BLaER1 (cell line): ENCODE measurements at regions not wholly inside any gene's neighbourhood (a gene's known extent, or its start where the extent isn't known, plus 50 kb on each side); places are given as distances from the start of the nearest gene placed in this dataset.

Source experiments
- H3K27ac ChIP-seq: shearing (Covaris generic); formaldehyde crosslinking; 2 replicates; pipeline ENCODE4 v1.8.1; 2022
- H3K27me3 ChIP-seq: shearing (Covaris generic); formaldehyde crosslinking; 2 replicates; pipeline ENCODE4 v1.8.1; 2022
- H3K36me3 ChIP-seq: shearing (Covaris generic); formaldehyde crosslinking; 2 replicates; pipeline ENCODE4 v1.8.1; 2022
- H3K4me1 ChIP-seq: shearing (Covaris generic); formaldehyde crosslinking; 2 replicates; pipeline ENCODE4 v1.8.1; 2022
- H3K4me2 ChIP-seq: shearing (Covaris generic); formaldehyde crosslinking; 2 replicates; pipeline ENCODE4 v1.8.1; 2022
- H3K4me3 ChIP-seq: shearing (Covaris generic); formaldehyde crosslinking; 2 replicates; pipeline ENCODE4 v1.8.1; 2022
- H3K9ac ChIP-seq: shearing (Covaris generic); formaldehyde crosslinking; 2 replicates; pipeline ENCODE4 v1.8.1; 2022
- H3K9me3 ChIP-seq: shearing (Covaris generic); formaldehyde crosslinking; 2 replicates; pipeline ENCODE4 v1.8.1; 2022
- H4K20me1 ChIP-seq: shearing (Covaris generic); formaldehyde crosslinking; 2 replicates; pipeline ENCODE4 v1.8.1; 2022
- Cebpa-rat ChIP-seq: shearing (Covaris generic); IDR thresholded peaks from 2 replicates; pipeline ENCODE4 v1.8.1; 2022

GRCh38 chr14:78071016-78071549, 99.1 kb upstream of the NRXN3 start:
- TF ChIP-seq Cebpa-rat, result no peak
- no peak overlapping the region for H3K4me3 ChIP-seq
- H3K4me2 ChIP-seq, result no peak overlapping the region
- no peak overlapping the region for H3K9ac ChIP-seq
- no peak overlapping the region for H3K27ac ChIP-seq
- no peaks in the 10 kb centered on the region for H3K27me3 ChIP-seq
- no peaks in the 10 kb centered on the region for H3K9me3 ChIP-seq
- H4K20me1 ChIP-seq, result no peaks in the 10 kb centered on the region
- H3K36me3 ChIP-seq, result no peaks in the 10 kb centered on the region
- no peaks in the 10 kb centered on the region for H3K4me1 ChIP-seq

GRCh38 chr14:78073028-78073427, 97.1 kb upstream of the NRXN3 start:
- no peak overlapping the region for H3K27ac ChIP-seq
- no peak for TF ChIP-seq Cebpa-rat
- no peaks in the 10 kb centered on the region for H3K4me1 ChIP-seq
- no peaks in the 10 kb centered on the region for H3K27me3 ChIP-seq
- no peaks in the 10 kb centered on the region for H3K36me3 ChIP-seq
- no peaks in the 10 kb centered on the region for H4K20me1 ChIP-seq
- no peaks in the 10 kb centered on the region for H3K9me3 ChIP-seq
- H3K9ac ChIP-seq, result no peak overlapping the region
- no peak overlapping the region for H3K4me3 ChIP-seq
- no peak overlapping the region for H3K4me2 ChIP-seq

- H3K27me3 ChIP-seq, result no peaks in the 10 kb centered on the region
Observed at GRCh38 chr14:78074561-78074960, 95.6 kb upstream of the NRXN3 start.

GRCh38 chr14:78075033-78075432, 95.1 kb upstream of the NRXN3 start:
- Histone ChIP-seq H3K36me3 (no peaks in the 10 kb centered on the region), H3K27me3 (no peaks in the 10 kb centered on the region), H3K4me1 (no peaks in the 10 kb centered on the region), H3K9ac (no peak overlapping the region), H3K9me3 (no peaks in the 10 kb centered on the region), H3K4me3 (no peak overlapping the region), H4K20me1 (no peaks in the 10 kb centered on the region), H3K27ac (no peak overlapping the region), H3K4me2 (no peak overlapping the region)
- no peak for TF ChIP-seq Cebpa-rat

More at GRCh38 chr14:78074561-78074960, 95.6 kb upstream of the NRXN3 start:
- Histone ChIP-seq H3K27ac (no peak overlapping the region), H3K36me3 (no peaks in the 10 kb centered on the region), H3K4me3 (no peak overlapping the region), H3K9ac (no peak overlapping the region), H3K4me2 (no peak overlapping the region), H4K20me1 (no peaks in the 10 kb centered on the region), H3K4me1 (no peaks in the 10 kb centered on the region), H3K9me3 (no peaks in the 10 kb centered on the region)
- no peak for TF ChIP-seq Cebpa-rat

- Histone ChIP-seq H3K27ac (no peak overlapping the region), H3K9me3 (no peaks in the 10 kb centered on the region), H3K9ac (no peak overlapping the region), H3K4me3 (no peak overlapping the region), H3K4me2 (no peak overlapping the region), H3K27me3 (no peaks in the 10 kb centered on the region), H4K20me1 (no peaks in the 10 kb centered on the region), H3K4me1 (no peaks in the 10 kb centered on the region), H3K36me3 (no peaks in the 10 kb centered on the region)
- TF ChIP-seq Cebpa-rat, result no peak
Observed at GRCh38 chr14:78075555-78076277, 94.5 kb upstream of the NRXN3 start.

GRCh38 chr14:78081245-78081644, 88.9 kb upstream of the NRXN3 start:
- no peaks in the 10 kb centered on the region for H3K4me1 ChIP-seq
- no peaks in the 10 kb centered on the region for H3K27me3 ChIP-seq
- H3K4me3 ChIP-seq, result no peak overlapping the region
- H3K36me3 ChIP-seq, result no peaks in the 10 kb centered on the region
- no peak overlapping the region for H3K4me2 ChIP-seq
- H3K27ac ChIP-seq, result no peak overlapping the region
- H4K20me1 ChIP-seq, result no peaks in the 10 kb centered on the region
- H3K9ac ChIP-seq, result no peak overlapping the region
- H3K9me3 ChIP-seq, result no peaks in the 10 kb centered on the region
- TF ChIP-seq Cebpa-rat, result no peak

GRCh38 chr14:78083837-78084236, 86.3 kb upstream of the NRXN3 start:
- Histone ChIP-seq H3K4me3 (no peak overlapping the region), H3K9me3 (no peaks in the 10 kb centered on the region), H3K9ac (no peak overlapping the region), H3K36me3 (no peaks in the 10 kb centered on the region), H3K27ac (no peak overlapping the region), H3K27me3 (no peaks in the 10 kb centered on the region), H4K20me1 (no peaks in the 10 kb centered on the region), H3K4me1 (no peaks in the 10 kb centered on the region), H3K4me2 (no peak overlapping the region)
- TF ChIP-seq Cebpa-rat, result no peak

- no peaks in the 10 kb centered on the region for H3K9me3 ChIP-seq
- no peaks in the 10 kb centered on the region for H3K4me1 ChIP-seq
- H3K4me2 ChIP-seq, result no peak overlapping the region
- H3K9ac ChIP-seq, result no peak overlapping the region
- no peak for TF ChIP-seq Cebpa-rat
- no peaks in the 10 kb centered on the region for H4K20me1 ChIP-seq
- no peak overlapping the region for H3K27ac ChIP-seq
- no peaks in the 10 kb centered on the region for H3K27me3 ChIP-seq
- H3K36me3 ChIP-seq, result no peaks in the 10 kb centered on the region
- no peak overlapping the region for H3K4me3 ChIP-seq
Observed at GRCh38 chr14:78086342-78086741, 83.8 kb upstream of the NRXN3 start.

- Histone ChIP-seq H3K27me3 (no peaks in the 10 kb centered on the region), H3K9ac (no peak overlapping the region), H3K4me3 (no peak overlapping the region), H3K36me3 (no peaks in the 10 kb centered on the region), H4K20me1 (no peaks in the 10 kb centered on the region), H3K9me3 (no peaks in the 10 kb centered on the region), H3K4me2 (no peak overlapping the region), H3K27ac (no peak overlapping the region), H3K4me1 (no peaks in the 10 kb centered on the region)
- no peak for TF ChIP-seq Cebpa-rat
Observed at GRCh38 chr14:78088916-78089315, 81.3 kb upstream of the NRXN3 start.

GRCh38 chr14:78090864-78091263, 79.3 kb upstream of the NRXN3 start:
- TF ChIP-seq Cebpa-rat, result no peak
- no peak overlapping the region for H3K4me2 ChIP-seq
- no peak overlapping the region for H3K9ac ChIP-seq
- no peaks in the 10 kb centered on the region for H4K20me1 ChIP-seq
- H3K27ac ChIP-seq, result no peak overlapping the region
- no peaks in the 10 kb centered on the region for H3K27me3 ChIP-seq
- H3K9me3 ChIP-seq, result peaks cover under 1% of the 10 kb centered on the region; the same call in 1 of the 2 replicates
- H3K4me3 ChIP-seq, result no peak overlapping the region
- H3K4me1 ChIP-seq, result peaks cover 5% of the 10 kb centered on the region; the same call in 1 of the 2 replicates
- H3K36me3 ChIP-seq, result no peaks in the 10 kb centered on the region
